ENCODE measurements at regions not wholly inside any gene's neighbourhood (a gene's known extent, or its start where the extent isn't known, plus 50 kb on each side); places are given as distances from the start of the nearest gene placed in this dataset.
"Not testable (repeated sequence)": the region's sequence is repeated elsewhere in the genome, so short reads cannot be mapped to it uniquely, and the experiment has no call there.

DNA sequence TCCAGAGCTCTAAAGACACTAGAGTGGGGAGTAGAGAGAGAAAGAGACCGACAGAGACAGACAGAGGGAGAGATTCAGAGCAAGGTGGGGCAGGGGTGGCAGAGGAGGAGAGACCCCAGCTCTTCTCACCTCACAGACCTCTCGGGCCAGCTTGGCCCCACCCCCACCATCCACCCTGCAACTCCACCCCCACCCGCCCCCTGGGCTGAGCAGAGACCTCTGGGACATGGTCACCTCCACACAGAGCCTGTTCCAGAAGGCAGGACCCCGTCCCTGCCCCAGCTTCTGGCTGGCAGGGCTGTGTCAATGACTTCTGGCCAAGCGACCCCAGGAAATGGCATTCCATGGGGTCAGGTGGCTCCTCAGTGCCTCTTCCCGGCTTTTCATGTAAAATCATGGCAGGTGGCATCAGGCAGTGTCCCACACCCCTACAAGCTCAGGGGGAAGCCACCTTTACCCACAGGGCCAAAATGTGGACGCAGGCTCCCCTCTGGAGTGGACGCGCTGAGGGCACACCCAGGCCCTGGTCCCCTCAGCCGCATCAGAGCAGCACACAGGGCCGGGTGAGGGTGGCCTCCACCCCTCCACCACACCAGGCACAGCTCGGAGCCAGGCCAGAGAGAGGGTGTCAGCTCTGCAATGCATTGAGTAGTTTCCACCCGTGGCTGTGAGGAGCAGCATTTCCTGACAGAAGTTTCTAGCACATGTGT lies 131.2 kb upstream of the LPCAT1 start:
- Histone ChIP-seq H3K4me1 (no peaks in the 10 kb centered on the region), H3K36me3 (no peaks in the 10 kb centered on the region), H3K4me3 (no peak overlapping the region), H3K27ac (no peak overlapping the region), H3K9me3 (no peaks in the 10 kb centered on the region), H3K27me3 (peaks cover 0 to 15% (median 0%) of the 10 kb centered on the region in 4 donors)
- FAIRE-seq (no peak), ATAC-seq (peak in 1 of 4 donors; percentile 3), DNase-seq (peak in 1 of 6 donors; percentile 8)
- intact Hi-C loops (cut with DNase I): loop anchor here in 1 of 3 donors (10.0 kb wide), 1 partner anchor 480 kb away; no protein-coding TSS in a partner anchor
- TF ChIP-seq CTCF (IDR thresholded peaks at IDR 0.05): no peak
- 60 to 70% methylated on average over 12 to 13 of the region's 13 CpGs for WGBS, 2 donors

GRCh38 chr5:1653698-1654651 lies 130.2 kb upstream of the LPCAT1 start:
- H3K4me1 ChIP-seq, H3K36me3 ChIP-seq, FAIRE-seq, H3K27ac ChIP-seq, H3K9me3 ChIP-seq: not testable (repeated sequence)
- intact Hi-C loops (cut with DNase I): loop anchor here in 1 of 3 donors (10.0 kb wide), 1 partner anchor 479 kb away; no protein-coding TSS in a partner anchor
- 7% methylated on average over 31 to 51 of the region's 60 CpGs for WGBS, 2 donors
- TF ChIP-seq CTCF (IDR thresholded peaks at IDR 0.05): peak; percentile 45 to 56 (median 48)
- H3K4me3 ChIP-seq: peak overlapping the region in 1 of 4 donors; percentile 30
- peak; percentile 96 to 98 (median 96) for ATAC-seq
- H3K27me3 ChIP-seq: peaks cover 0 to 15% (median 0%) of the 10 kb centered on the region in 4 donors
- peak in 1 of 6 donors; percentile 71 for DNase-seq

GRCh38 chr5:1652873-1653697 lies 129.3 kb upstream of the LPCAT1 start:
- Histone ChIP-seq H3K27ac (no peak overlapping the region), H3K27me3 (peaks cover 0 to 15% (median 0%) of the 10 kb centered on the region in 4 donors), H3K4me3 (peak overlapping the region in 1 of 4 donors; percentile 30), H3K9me3 (no peaks in the 10 kb centered on the region), H3K36me3 (no peaks in the 10 kb centered on the region), H3K4me1 (no peaks in the 10 kb centered on the region)
- DNase-seq (peak in 1 of 6 donors; percentile 68), FAIRE-seq (no peak), ATAC-seq (peak in 2 of 4 donors; percentile 35 to 59)
- intact Hi-C loops (cut with DNase I): loop anchor here in 1 of 3 donors (10.0 kb wide), 1 partner anchor 478 kb away; no protein-coding TSS in a partner anchor
- no peak for TF ChIP-seq CTCF (IDR thresholded peaks at IDR 0.05)
- 24 to 25% methylated on average over 34 to 35 of the region's 35 CpGs for WGBS, 2 donors

GRCh38 chr5:1651971-1652872 lies 128.5 kb upstream of the LPCAT1 start:
- Histone ChIP-seq H3K4me1 (no peaks in the 10 kb centered on the region), H3K27me3 (peaks cover 0 to 15% (median 0%) of the 10 kb centered on the region in 4 donors), H3K9me3 (no peaks in the 10 kb centered on the region), H3K4me3 (no peak overlapping the region), H3K36me3 (no peaks in the 10 kb centered on the region), H3K27ac (no peak overlapping the region)
- no peak for FAIRE-seq
- ATAC-seq: no peak
- WGBS, 2 donors: 40 to 43% methylated on average over 13 of the region's 13 CpGs
- peak in 2 of 6 donors; percentile 10 to 62 for DNase-seq
- intact Hi-C loops (cut with DNase I): loop anchor here in 1 of 3 donors (10.0 kb wide), 1 partner anchor 477 kb away; no protein-coding TSS in a partner anchor
- TF ChIP-seq CTCF (IDR thresholded peaks at IDR 0.05): no peak
